Thyroid gland (tissue), 4 donors: ENCODE measurements at regions not wholly inside any gene's neighbourhood (a gene's known extent, or its start where the extent isn't known, plus 50 kb on each side); places are given as distances from the start of the nearest gene placed in this dataset.

Experiments
- DNase-seq, 2 donors: peaks; one replicate each; pipeline ENCODE4 v3.0.0-alpha.2; 2019
- H3K27ac ChIP-seq, 3 donors: fragments of 200-600 bp; sonication (generic); 1 replicate in 2 of 3; 2 replicates in 1 of 3; pipeline ENCODE4 v1.5.1; 2016 to 2019; ENCODE audit warnings: mild to moderate bottlenecking in 1 of 3, moderate library complexity in 1 of 3
- H3K27me3 ChIP-seq: fragments of 200-600 bp; sonication (generic); one replicate; pipeline ENCODE4 v1.5.1; 2019
- H3K36me3 ChIP-seq, 2 donors: fragments of 200-600 bp; sonication (generic); one replicate each; pipeline ENCODE4 v1.5.1; 2016 to 2019
- H3K4me1 ChIP-seq, 2 donors: fragments of 200-600 bp; sonication (generic); one replicate each; pipeline ENCODE4 v1.5.1; 2017 to 2019
- H3K4me3 ChIP-seq, 3 donors: fragments of 200-600 bp; sonication (generic); replicated peaks in 1 of 3; 1 replicate in 2 of 3; 2 replicates in 1 of 3; pipeline ENCODE4 v1.5.1; 2016; ENCODE audit warnings: mild to moderate bottlenecking in 1 of 3
- H3K9me3 ChIP-seq: fragments of 200-600 bp; sonication (generic); one replicate; pipeline ENCODE4 v1.5.1; 2017
- POLR2A ChIP-seq, 2 donors: fragments of 450-650 bp; IDR thresholded peaks; one replicate each; pipeline ENCODE4 v1.6.1; 2017; ENCODE audit warnings: antibody characterized with exemption in 2 of 2, mild to moderate bottlenecking in 2 of 2, moderate library complexity in 1 of 2
- WGBS, 2 donors: methylation state at CpG; one replicate each; pipeline ENCODE4 v1.1.5; 2017; 5-methylcytosine and 5-hydroxymethylcytosine counted together
- intact Hi-C: fragments of 100-400 bp; cut with DNase I; formaldehyde crosslinking; loops from one replicate; pipeline ENCODE4 v1.15.1; 2023
- TF ChIP-seq, protein P1 (sequence below), 6 experiments: fragments of 200-600 bp in 3 of 6; fragments of 450-650 bp in 3 of 6; sonication (generic) in 3 of 6; IDR thresholded peaks; one replicate each; pipeline ENCODE4 v1.5.1; 2016 to 2019; ENCODE audit warnings: antibody characterized with exemption in 6 of 6, mild to moderate bottlenecking in 2 of 6, inconsistent platforms in 1 of 6, moderate library complexity in 1 of 6

DNA sequence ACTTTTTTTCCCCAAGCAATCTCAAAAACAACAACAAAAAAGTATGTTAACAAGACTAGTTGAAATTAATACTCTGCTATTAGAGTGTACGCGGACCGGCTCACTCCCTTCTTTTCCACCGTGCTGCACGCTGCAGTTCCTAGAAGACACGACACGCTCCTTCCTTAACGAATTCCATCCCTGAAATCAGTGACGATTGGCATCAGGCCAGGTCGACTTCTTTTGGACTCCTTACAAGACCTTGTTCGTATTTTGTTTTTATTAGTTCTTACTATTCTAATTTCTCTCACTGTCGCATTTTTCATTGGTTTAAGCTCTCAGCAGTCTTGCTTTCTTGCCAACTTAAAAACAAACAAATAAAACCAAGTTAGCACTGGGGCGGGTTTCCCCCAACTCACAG lies 175.8 kb upstream of the PITX2 start:
- 34 to 44% methylated on average over 13 of the region's 13 CpGs for WGBS, 2 donors
- no peak overlapping the region for H3K27ac ChIP-seq
- TF ChIP-seq POLR2A (IDR thresholded peaks at IDR 0.05) = no peak
- TF ChIP-seq, protein P1, sequence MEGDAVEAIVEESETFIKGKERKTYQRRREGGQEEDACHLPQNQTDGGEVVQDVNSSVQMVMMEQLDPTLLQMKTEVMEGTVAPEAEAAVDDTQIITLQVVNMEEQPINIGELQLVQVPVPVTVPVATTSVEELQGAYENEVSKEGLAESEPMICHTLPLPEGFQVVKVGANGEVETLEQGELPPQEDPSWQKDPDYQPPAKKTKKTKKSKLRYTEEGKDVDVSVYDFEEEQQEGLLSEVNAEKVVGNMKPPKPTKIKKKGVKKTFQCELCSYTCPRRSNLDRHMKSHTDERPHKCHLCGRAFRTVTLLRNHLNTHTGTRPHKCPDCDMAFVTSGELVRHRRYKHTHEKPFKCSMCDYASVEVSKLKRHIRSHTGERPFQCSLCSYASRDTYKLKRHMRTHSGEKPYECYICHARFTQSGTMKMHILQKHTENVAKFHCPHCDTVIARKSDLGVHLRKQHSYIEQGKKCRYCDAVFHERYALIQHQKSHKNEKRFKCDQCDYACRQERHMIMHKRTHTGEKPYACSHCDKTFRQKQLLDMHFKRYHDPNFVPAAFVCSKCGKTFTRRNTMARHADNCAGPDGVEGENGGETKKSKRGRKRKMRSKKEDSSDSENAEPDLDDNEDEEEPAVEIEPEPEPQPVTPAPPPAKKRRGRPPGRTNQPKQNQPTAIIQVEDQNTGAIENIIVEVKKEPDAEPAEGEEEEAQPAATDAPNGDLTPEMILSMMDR (IDR thresholded peaks at IDR 0.05) = no peak
- H3K36me3 ChIP-seq = no peaks in the 10 kb centered on the region
- no peaks in the 10 kb centered on the region for H3K9me3 ChIP-seq
- no peaks in the 10 kb centered on the region for H3K27me3 ChIP-seq
- peak; percentile 1 to 4 for DNase-seq
- H3K4me3 ChIP-seq = no peak overlapping the region
- intact Hi-C loops = no loop called here
- H3K4me1 ChIP-seq = no peaks in the 10 kb centered on the region

DNA sequence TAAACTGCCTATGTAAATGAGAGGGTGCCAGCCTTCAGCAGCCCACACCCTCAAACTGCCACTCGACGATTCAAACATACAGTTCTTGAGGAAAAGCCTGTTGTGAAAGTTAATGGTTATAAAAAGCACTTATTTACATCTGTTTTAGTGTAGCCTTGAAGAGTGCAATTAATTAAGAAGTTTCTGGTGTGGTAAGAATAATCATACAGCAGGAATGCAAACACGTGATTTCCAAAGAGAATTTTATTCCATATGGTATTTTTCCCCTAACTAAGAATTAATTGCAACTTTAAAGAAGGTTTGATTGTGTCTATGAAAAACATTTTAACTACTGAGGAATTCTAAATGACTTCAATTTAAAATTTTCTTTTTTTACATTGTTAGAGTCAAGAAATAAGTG lies 176.3 kb upstream of the PITX2 start:
- no peak for DNase-seq
- Histone ChIP-seq H3K4me1 (no peaks in the 10 kb centered on the region), H3K27me3 (no peaks in the 10 kb centered on the region), H3K36me3 (no peaks in the 10 kb centered on the region), H3K9me3 (no peaks in the 10 kb centered on the region), H3K27ac (no peak overlapping the region), H3K4me3 (no peak overlapping the region)
- TF ChIP-seq POLR2A (IDR thresholded peaks at IDR 0.05) = no peak
- TF ChIP-seq, protein P1 (IDR thresholded peaks at IDR 0.05) = no peak
- intact Hi-C loops = no loop called here
- 46 to 54% methylated on average over 3 of the region's 3 CpGs for WGBS, 2 donors

DNA sequence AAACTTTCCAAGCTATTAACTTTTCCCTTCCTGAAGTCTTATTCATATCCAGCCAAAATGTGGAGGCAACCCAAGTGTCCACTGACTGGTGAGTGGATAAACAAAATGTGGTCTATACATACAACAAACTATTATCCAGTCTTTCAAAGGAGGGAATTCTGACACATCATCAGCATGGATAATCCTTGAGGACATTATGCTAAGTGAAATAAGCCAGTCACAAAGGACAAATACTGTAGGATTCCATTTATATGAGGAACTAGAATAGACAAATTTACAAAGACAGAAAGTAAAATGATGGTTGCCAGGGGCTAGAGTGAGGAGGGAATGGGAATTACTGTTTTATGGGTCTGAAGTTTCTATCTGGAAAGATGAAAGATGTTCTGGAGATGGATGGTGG lies 178.7 kb upstream of the PITX2 start:
- no peak for TF ChIP-seq POLR2A (IDR thresholded peaks at IDR 0.05)
- TF ChIP-seq, protein P1 (IDR thresholded peaks at IDR 0.05) = no peak
- intact Hi-C loops = no loop called here
- Histone ChIP-seq H3K36me3 (no peaks in the 10 kb centered on the region), H3K4me1 (no peaks in the 10 kb centered on the region), H3K27me3 (no peaks in the 10 kb centered on the region), H3K4me3 (no peak overlapping the region), H3K9me3 (no peaks in the 10 kb centered on the region), H3K27ac (no peak overlapping the region)
- no peak for DNase-seq

DNA sequence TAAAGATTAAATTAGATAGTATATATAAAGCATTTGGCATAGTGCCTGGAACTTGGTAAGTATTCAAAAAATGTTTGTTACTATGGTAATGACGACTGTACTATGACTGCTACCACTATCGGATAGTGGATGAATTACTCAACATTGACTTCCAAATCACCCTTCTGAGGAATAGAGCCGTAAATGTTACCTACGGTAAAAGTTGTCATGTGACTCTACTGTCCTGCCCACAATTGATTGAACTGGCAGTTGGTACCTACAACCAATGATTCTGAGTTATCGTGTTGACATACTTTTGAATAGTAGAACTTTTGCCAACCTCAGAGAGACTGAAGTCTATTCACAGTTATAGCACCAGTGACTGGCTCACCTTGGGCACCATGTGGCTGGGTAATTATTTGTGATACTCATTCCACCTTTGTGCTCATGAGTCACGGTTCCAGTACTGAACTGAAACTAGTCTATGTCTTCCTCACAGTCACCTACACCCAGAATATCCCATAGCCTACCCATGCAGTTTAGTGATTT lies 185.5 kb upstream of the PITX2 start:
- Histone ChIP-seq H3K4me1 (no peaks in the 10 kb centered on the region), H3K36me3 (no peaks in the 10 kb centered on the region), H3K4me3 (no peak overlapping the region), H3K27me3 (no peaks in the 10 kb centered on the region), H3K27ac (no peak overlapping the region), H3K9me3 (no peaks in the 10 kb centered on the region)
- intact Hi-C loops = no loop called here
- DNase-seq = no peak
- WGBS, 2 donors = 73 to 85% methylated on average over 6 of the region's 6 CpGs
- TF ChIP-seq POLR2A (IDR thresholded peaks at IDR 0.05) = no peak
- TF ChIP-seq, protein P1 (IDR thresholded peaks at IDR 0.05) = no peak

DNA sequence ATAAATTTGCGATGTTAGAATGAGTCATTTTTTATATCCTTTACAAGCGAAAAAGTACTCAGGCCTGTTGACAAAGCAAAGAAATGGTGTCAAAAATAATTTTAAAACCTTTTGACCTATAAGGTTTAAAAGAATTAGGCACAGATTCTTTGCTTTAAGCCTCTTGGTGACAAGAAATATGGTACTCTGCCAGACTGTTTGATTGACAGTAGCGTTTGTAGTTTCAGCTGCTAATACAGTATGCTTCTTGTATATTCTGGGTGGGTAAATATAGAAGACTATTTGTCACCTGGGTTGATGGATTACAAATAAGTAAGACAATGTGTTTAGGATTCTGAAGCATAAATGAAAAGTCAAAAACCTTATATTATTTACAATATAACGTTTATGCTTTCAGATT lies 193.1 kb upstream of the PITX2 start:
- Histone ChIP-seq H3K9me3 (no peaks in the 10 kb centered on the region), H3K36me3 (no peaks in the 10 kb centered on the region), H3K4me3 (no peak overlapping the region), H3K27me3 (no peaks in the 10 kb centered on the region), H3K4me1 (no peaks in the 10 kb centered on the region), H3K27ac (no peak overlapping the region)
- 87% methylated on average over 4 of the region's 4 CpGs for WGBS, 2 donors
- intact Hi-C loops = no loop called here
- no peak for DNase-seq
- TF ChIP-seq POLR2A (IDR thresholded peaks at IDR 0.05) = no peak

DNA sequence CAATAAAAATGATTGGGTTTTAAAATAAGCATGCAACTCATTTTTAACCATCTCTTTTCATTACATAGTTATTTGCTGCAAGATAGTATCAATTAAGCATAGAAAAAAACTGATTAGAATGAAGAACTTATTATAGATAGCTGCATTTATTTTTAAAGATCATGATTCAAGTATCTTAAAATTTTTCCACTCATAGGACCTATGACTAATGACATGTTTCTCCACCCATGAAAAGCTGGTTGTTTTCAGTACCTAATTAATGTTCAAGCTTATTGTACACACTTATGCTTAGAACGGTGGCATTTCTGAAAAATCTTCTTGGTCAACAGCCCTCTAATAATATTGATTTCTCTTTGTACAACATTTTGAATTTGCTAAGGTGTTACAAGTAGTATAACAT lies 193.5 kb upstream of the PITX2 start:
- Histone ChIP-seq H3K27ac (no peak overlapping the region), H3K36me3 (no peaks in the 10 kb centered on the region), H3K27me3 (no peaks in the 10 kb centered on the region), H3K4me1 (no peaks in the 10 kb centered on the region), H3K9me3 (no peaks in the 10 kb centered on the region), H3K4me3 (no peak overlapping the region)
- 75 to 88% methylated on average over 1 of the region's 1 CpG for WGBS, 2 donors
- no peak for DNase-seq
- intact Hi-C loops = no loop called here
- TF ChIP-seq, protein P1 (IDR thresholded peaks at IDR 0.05) = no peak
- TF ChIP-seq POLR2A (IDR thresholded peaks at IDR 0.05) = no peak
